HS-27A (cell line): ENCODE measurements at regions not wholly inside any gene's neighbourhood (a gene's known extent, or its start where the extent isn't known, plus 50 kb on each side); places are given as distances from the start of the nearest gene placed in this dataset.

ENCODE experiments used
- DNase-seq: peaks from one replicate; pipeline ENCODE4 v3.0.0-alpha.2; 2012; ENCODE audit warnings: low read depth, missing footprints

- DNase-seq: no peak
These were observed 916.7 kb downstream of the TECRL start for GRCh38 chr4:63492515-63492914.

GRCh38 chr4:63464393-63464792, 944.9 kb downstream of the TECRL start:
- DNase-seq: no peak

GRCh38 chr4:63460075-63460474, 949.2 kb downstream of the TECRL start:
- no peak for DNase-seq

GRCh38 chr4:63459329-63459728, 949.9 kb downstream of the TECRL start:
- no peak for DNase-seq

GRCh38 chr4:63458010-63458409, 951.2 kb downstream of the TECRL start:
- DNase-seq: no peak

- no peak for DNase-seq
These were observed 969.0 kb downstream of the TECRL start for GRCh38 chr4:63440236-63440635.

GRCh38 chr4:63430105-63430504, 979.1 kb downstream of the TECRL start:
- DNase-seq: no peak

- DNase-seq: no peak
These were observed 1013.0 kb downstream of the TECRL start for GRCh38 chr4:63396269-63396668.

GRCh38 chr4:63393544-63393943, 1015.7 kb downstream of the TECRL start:
- DNase-seq: no peak

GRCh38 chr4:63379750-63380522, 1029.3 kb downstream of the TECRL start:
- no peak for DNase-seq

- DNase-seq: no peak
These were observed 1038.2 kb downstream of the TECRL start for GRCh38 chr4:63371001-63371400.

- no peak for DNase-seq
These were observed 1047.6 kb downstream of the TECRL start for GRCh38 chr4:63361628-63362027.

- DNase-seq: no peak
These were observed 1048.2 kb downstream of the TECRL start for GRCh38 chr4:63361066-63361465.

GRCh38 chr4:63349674-63350025, 1059.6 kb downstream of the TECRL start:
- DNase-seq: no peak

GRCh38 chr4:63348735-63349673, 1060.2 kb downstream of the TECRL start:
- no peak for DNase-seq

- DNase-seq: no peak
These were observed 1084.1 kb downstream of the TECRL start for GRCh38 chr4:63325140-63325539.

- no peak for DNase-seq
These were observed 1092.6 kb downstream of the TECRL start for GRCh38 chr4:63316633-63317032.

GRCh38 chr4:63315651-63316050, 1093.6 kb downstream of the TECRL start:
- DNase-seq: no peak

GRCh38 chr4:63308697-63309096, 1100.6 kb downstream of the TECRL start:
- no peak for DNase-seq

- DNase-seq: no peak
These were observed 1106.5 kb downstream of the TECRL start for GRCh38 chr4:63302792-63303191.

- no peak for DNase-seq
These were observed 1107.2 kb downstream of the TECRL start for GRCh38 chr4:63302078-63302477.

- DNase-seq: no peak
These were observed 1112.5 kb downstream of the TECRL start for GRCh38 chr4:63296773-63297172.

GRCh38 chr4:63275491-63275890, 1133.8 kb downstream of the TECRL start:
- DNase-seq: no peak
